ENCODE measurements at regions not wholly inside any gene's neighbourhood (a gene's known extent, or its start where the extent isn't known, plus 50 kb on each side); places are given as distances from the start of the nearest gene placed in this dataset.

GRCh38 chr1:222976453-222976852, 161.6 kb downstream of the DISP1 start:
- TF ChIP-seq ZNF8 (CRISPR knock-in tag; IDR thresholded peaks at IDR 0.05), result no peak
- TF ChIP-seq PATZ1 (CRISPR knock-in tag; IDR thresholded peaks at IDR 0.05; ENCODE audit: borderline replicate concordance), result no peak
- TF ChIP-seq ZC3H10 (CRISPR knock-in tag; IDR thresholded peaks at IDR 0.05), result no peak
- TF ChIP-seq ZNF70 (CRISPR knock-in tag; IDR thresholded peaks at IDR 0.05), result no peak
- TF ChIP-seq CREB5 (CRISPR knock-in tag; IDR thresholded peaks at IDR 0.05; ENCODE audit: low read depth), result no peak
- TF ChIP-seq OSR1 (CRISPR knock-in tag; IDR thresholded peaks at IDR 0.05), result no peak
